Thyroid gland (tissue), 4 donors: ENCODE measurements at regions not wholly inside any gene's neighbourhood (a gene's known extent, or its start where the extent isn't known, plus 50 kb on each side); places are given as distances from the start of the nearest gene placed in this dataset.

Source experiments
- CTCF ChIP-seq, 6 experiments: fragments of 200-600 bp in 3 of 6; fragments of 450-650 bp in 3 of 6; sonication (generic) in 3 of 6; IDR thresholded peaks; one replicate each; pipeline ENCODE4 v1.5.1; 2016 to 2019; ENCODE audit warnings: antibody characterized with exemption in 6 of 6, mild to moderate bottlenecking in 2 of 6, inconsistent platforms in 1 of 6, moderate library complexity in 1 of 6
- POLR2A ChIP-seq, 2 donors: fragments of 450-650 bp; IDR thresholded peaks; one replicate each; pipeline ENCODE4 v1.6.1; 2017; ENCODE audit warnings: antibody characterized with exemption in 2 of 2, mild to moderate bottlenecking in 2 of 2, moderate library complexity in 1 of 2

- TF ChIP-seq POLR2A (IDR thresholded peaks at IDR 0.05) (no peak), CTCF (IDR thresholded peaks at IDR 0.05) (peak in 5 of 6 experiments; percentile 23 to 73 (median 42))
These were observed 125.8 kb downstream of the MCHR2 start for GRCh38 chr6:99868074-99868702.
